A549 (cell line): ENCODE measurements at regions not wholly inside any gene's neighbourhood (a gene's known extent, or its start where the extent isn't known, plus 50 kb on each side); places are given as distances from the start of the nearest gene placed in this dataset.

ENCODE experiments used
- CHD2 ChIP-seq: fragments of 150-350 bp; IDR thresholded peaks from 2 replicates; pipeline ENCODE4 v1.6.1; 2014; ENCODE audit warnings: low read length; ENCODE audit not compliant: partially characterized antibody
- NR3C1 ChIP-seq: fragments of >200 bp; sonication (Bioruptor Twin); formaldehyde crosslinking; IDR thresholded peaks from 3 replicates; pipeline ENCODE4 v1.6.1; 2017
- POLR2A ChIP-seq: IDR thresholded peaks from 2 replicates; pipeline ENCODE4 v1.6.1; 2012; ENCODE audit warnings: mild to moderate bottlenecking, low read length
- SMC3 ChIP-seq: fragments of >200 bp; sonication (Bioruptor Twin); formaldehyde crosslinking; IDR thresholded peaks from 3 replicates; pipeline ENCODE4 v1.6.1; 2018; ENCODE audit warnings: inconsistent platforms
- TP53 ChIP-seq: fragments of 250-450 bp; sonication (Bioruptor Pico); IDR thresholded peaks from 2 replicates; pipeline ENCODE4 v1.5.0; 2021; ENCODE audit warnings: mild to moderate bottlenecking, moderate library complexity
- TF ChIP-seq, protein P1 (sequence below): fragments of >200 bp; sonication (Bioruptor Twin); formaldehyde crosslinking; IDR thresholded peaks from 3 replicates; pipeline ENCODE4 v1.5.1; 2016
- TF ChIP-seq, protein P2 (sequence below): IDR thresholded peaks from 2 replicates; pipeline ENCODE4 v1.6.1; 2012

DNA sequence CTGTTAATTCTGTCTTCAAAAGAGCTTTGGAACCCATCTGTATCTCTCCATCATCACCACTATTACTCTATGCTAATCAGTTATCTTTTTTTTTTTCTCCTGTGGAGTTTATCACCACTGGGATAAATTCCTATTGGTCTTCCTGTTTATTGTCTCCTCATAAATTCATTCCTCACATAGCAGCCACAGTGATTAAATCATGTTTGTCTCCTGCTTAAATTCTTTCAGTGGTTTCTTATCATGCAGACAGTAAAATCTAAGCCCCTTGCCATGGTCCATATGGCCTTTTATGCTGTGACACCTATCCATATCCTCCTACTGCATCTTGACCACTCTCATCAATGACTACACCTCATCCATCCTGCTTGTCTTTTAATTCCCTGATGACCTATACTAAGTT lies 239.8 kb upstream of the ZEB2 start:
- no peak for TF ChIP-seq SMC3
- TF ChIP-seq, protein P1, sequence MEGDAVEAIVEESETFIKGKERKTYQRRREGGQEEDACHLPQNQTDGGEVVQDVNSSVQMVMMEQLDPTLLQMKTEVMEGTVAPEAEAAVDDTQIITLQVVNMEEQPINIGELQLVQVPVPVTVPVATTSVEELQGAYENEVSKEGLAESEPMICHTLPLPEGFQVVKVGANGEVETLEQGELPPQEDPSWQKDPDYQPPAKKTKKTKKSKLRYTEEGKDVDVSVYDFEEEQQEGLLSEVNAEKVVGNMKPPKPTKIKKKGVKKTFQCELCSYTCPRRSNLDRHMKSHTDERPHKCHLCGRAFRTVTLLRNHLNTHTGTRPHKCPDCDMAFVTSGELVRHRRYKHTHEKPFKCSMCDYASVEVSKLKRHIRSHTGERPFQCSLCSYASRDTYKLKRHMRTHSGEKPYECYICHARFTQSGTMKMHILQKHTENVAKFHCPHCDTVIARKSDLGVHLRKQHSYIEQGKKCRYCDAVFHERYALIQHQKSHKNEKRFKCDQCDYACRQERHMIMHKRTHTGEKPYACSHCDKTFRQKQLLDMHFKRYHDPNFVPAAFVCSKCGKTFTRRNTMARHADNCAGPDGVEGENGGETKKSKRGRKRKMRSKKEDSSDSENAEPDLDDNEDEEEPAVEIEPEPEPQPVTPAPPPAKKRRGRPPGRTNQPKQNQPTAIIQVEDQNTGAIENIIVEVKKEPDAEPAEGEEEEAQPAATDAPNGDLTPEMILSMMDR, result no peak
- TF ChIP-seq NR3C1, result no peak
- no peak for TF ChIP-seq POLR2A
- TF ChIP-seq TP53 (CRISPR knock-in tag), result no peak
- TF ChIP-seq, protein P2, sequence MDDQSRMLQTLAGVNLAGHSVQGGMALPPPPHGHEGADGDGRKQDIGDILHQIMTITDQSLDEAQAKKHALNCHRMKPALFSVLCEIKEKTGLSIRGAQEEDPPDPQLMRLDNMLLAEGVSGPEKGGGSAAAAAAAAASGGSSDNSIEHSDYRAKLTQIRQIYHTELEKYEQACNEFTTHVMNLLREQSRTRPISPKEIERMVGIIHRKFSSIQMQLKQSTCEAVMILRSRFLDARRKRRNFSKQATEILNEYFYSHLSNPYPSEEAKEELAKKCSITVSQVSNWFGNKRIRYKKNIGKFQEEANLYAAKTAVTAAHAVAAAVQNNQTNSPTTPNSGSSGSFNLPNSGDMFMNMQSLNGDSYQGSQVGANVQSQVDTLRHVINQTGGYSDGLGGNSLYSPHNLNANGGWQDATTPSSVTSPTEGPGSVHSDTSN, result no peak
- TF ChIP-seq CHD2, result no peak
